Caco-2 (cell line): ENCODE measurements at regions not wholly inside any gene's neighbourhood (a gene's known extent, or its start where the extent isn't known, plus 50 kb on each side); places are given as distances from the start of the nearest gene placed in this dataset.

Experiments used
- BruUV-seq: library from RNA; stranded (reverse); fragments of 400-500 nt; replicated peaks from 2 replicates; lab custom pipeline; 2021; lab: Mats Ljungman, UMichigan
- CTCF ChIA-PET: fragments of 300-600 bp; sonication (Branson Sonifier 250); formaldehyde crosslinking; loops from one replicate; lab custom pipeline; 2022; ENCODE audit warnings: antibody characterized with exemption; lab: Charles Lee
- POLR2A ChIA-PET: fragments of 300-600 bp; sonication (Branson Sonifier 250); formaldehyde crosslinking; loops from one replicate; lab custom pipeline; 2022; ENCODE audit warnings: antibody characterized with exemption; lab: Charles Lee
- DNase-seq, 2 experiments: peaks; one replicate each; pipeline versions ENCODE4 v3.0.0 to v3.0.0-alpha.2; 2020 to 2022
- H3K27me3 ChIP-seq: replicated peaks from 2 replicates; pipeline ENCODE4 v1.6.0; 2011; ENCODE audit warnings: low read length; ENCODE audit not compliant: control insufficient read depth, insufficient read depth
- H3K36me3 ChIP-seq: 2 replicates; pipeline ENCODE4 v1.5.1; 2011; ENCODE audit warnings: low read length; ENCODE audit not compliant: control insufficient read depth, insufficient read depth
- H3K4me1 ChIP-seq: fragments of 250-450 bp; sonication (Bioruptor Pico); 2 replicates; pipeline ENCODE4 v1.5.1; 2020; ENCODE audit warnings: mild to moderate bottlenecking
- H3K4me3 ChIP-seq: 2 replicates; pipeline ENCODE4 v1.5.1; 2011; ENCODE audit warnings: low read depth, mild to moderate bottlenecking, control low read depth, low read length
- H3K9me3 ChIP-seq: fragments of 250-450 bp; sonication (Bioruptor Pico); 2 replicates; pipeline ENCODE4 v1.5.1; 2020; ENCODE audit warnings: mild to moderate bottlenecking, moderate library complexity
- H3K27ac Mint-ChIP-seq: one replicate; pipeline ENCODE4 v1.8.0; 2022; ENCODE audit warnings: mixed read lengths; ENCODE audit not compliant: unreplicated experiment
- H3K27me3 Mint-ChIP-seq: one replicate; pipeline ENCODE4 v1.8.0; 2022; ENCODE audit warnings: mixed read lengths; ENCODE audit not compliant: insufficient read depth, unreplicated experiment
- H3K36me3 Mint-ChIP-seq: one replicate; pipeline ENCODE4 v1.8.0; 2022; ENCODE audit warnings: mild to moderate bottlenecking, mixed read lengths; ENCODE audit not compliant: insufficient read depth, unreplicated experiment
- H3K4me1 Mint-ChIP-seq: one replicate; pipeline ENCODE4 v1.8.0; 2022; ENCODE audit warnings: low read depth, mixed read lengths; ENCODE audit not compliant: unreplicated experiment
- H3K4me3 Mint-ChIP-seq: one replicate; pipeline ENCODE4 v1.8.0; 2022; ENCODE audit warnings: mild to moderate bottlenecking, moderate library complexity, mixed read lengths; ENCODE audit not compliant: unreplicated experiment
- H3K9me3 Mint-ChIP-seq: one replicate; pipeline ENCODE4 v1.8.0; 2022; ENCODE audit warnings: mixed read lengths; ENCODE audit not compliant: unreplicated experiment
- intact Hi-C: fragments of 100-400 bp; cut with micrococcal nuclease; formaldehyde crosslinking; loops from one replicate; pipeline ENCODE4 v1.10.0; 2022; ENCODE audit not compliant: unreplicated experiment
- TF ChIP-seq, protein P1 (sequence below), 2 experiments: fragments of 200-600 bp in 1 of 2; IDR thresholded peaks; 1 replicate in 1 of 2; 2 replicates in 1 of 2; pipeline versions ENCODE4 v1.5.1 to v1.8.0; 2011 to 2022; ENCODE audit warnings: antibody characterized with exemption in 1 of 2, control low read depth in 1 of 2, inconsistent platforms in 1 of 2, low read depth in 1 of 2, low read length in 1 of 2, mild to moderate bottlenecking in 1 of 2, moderate library complexity in 1 of 2; ENCODE audit not compliant: insufficient read depth in 1 of 2, severe bottlenecking in 1 of 2, unreplicated experiment in 1 of 2

DNA sequence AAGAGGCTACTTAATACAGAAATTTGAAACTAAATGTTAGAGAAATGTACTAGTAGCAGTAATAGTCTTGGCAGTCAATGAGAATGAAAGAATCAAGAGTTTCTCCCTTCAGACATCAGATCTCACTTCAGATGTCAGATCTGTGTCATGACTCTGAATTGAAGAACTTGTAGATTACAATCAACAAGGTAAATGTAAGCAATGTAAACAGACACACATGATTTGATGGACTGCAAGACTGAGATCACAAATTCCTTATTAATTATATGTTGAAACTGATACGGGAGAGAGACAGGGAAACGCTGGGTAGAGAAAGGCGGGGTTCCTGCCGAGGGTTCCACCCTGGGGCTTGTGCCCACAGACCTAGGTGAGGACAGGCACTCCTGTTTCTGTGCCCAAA is 65.5 kb upstream of the HHIP start:
- ChIA-PET CTCF (no interaction called here), POLR2A (no interaction called here)
- H3K9me3 ChIP-seq = no peaks in the 10 kb centered on the region
- H3K27me3 ChIP-seq = no peaks in the 10 kb centered on the region
- TF ChIP-seq, protein P1, sequence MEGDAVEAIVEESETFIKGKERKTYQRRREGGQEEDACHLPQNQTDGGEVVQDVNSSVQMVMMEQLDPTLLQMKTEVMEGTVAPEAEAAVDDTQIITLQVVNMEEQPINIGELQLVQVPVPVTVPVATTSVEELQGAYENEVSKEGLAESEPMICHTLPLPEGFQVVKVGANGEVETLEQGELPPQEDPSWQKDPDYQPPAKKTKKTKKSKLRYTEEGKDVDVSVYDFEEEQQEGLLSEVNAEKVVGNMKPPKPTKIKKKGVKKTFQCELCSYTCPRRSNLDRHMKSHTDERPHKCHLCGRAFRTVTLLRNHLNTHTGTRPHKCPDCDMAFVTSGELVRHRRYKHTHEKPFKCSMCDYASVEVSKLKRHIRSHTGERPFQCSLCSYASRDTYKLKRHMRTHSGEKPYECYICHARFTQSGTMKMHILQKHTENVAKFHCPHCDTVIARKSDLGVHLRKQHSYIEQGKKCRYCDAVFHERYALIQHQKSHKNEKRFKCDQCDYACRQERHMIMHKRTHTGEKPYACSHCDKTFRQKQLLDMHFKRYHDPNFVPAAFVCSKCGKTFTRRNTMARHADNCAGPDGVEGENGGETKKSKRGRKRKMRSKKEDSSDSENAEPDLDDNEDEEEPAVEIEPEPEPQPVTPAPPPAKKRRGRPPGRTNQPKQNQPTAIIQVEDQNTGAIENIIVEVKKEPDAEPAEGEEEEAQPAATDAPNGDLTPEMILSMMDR (IDR thresholded peaks at IDR 0.05; ENCODE audit: insufficient read depth in 1 of 2, low read depth in 1 of 2, low read length in 1 of 2, severe bottlenecking in 1 of 2, unreplicated experiment in 1 of 2) = no peak
- no peak overlapping the region for H3K27ac Mint-ChIP-seq
- no TSS peak for BruUV-seq
- no peaks in the 10 kb centered on the region for H3K27me3 Mint-ChIP-seq
- DNase-seq = no peak
- no peaks in the 10 kb centered on the region for H3K36me3 ChIP-seq
- H3K4me3 Mint-ChIP-seq = no peak overlapping the region
- no peak overlapping the region for H3K4me3 ChIP-seq
- H3K4me1 Mint-ChIP-seq = no peaks in the 10 kb centered on the region
- no peaks in the 10 kb centered on the region for H3K4me1 ChIP-seq
- no peaks in the 10 kb centered on the region for H3K36me3 Mint-ChIP-seq
- intact Hi-C loops = no loop called here
- H3K9me3 Mint-ChIP-seq = no peaks in the 10 kb centered on the region

DNA sequence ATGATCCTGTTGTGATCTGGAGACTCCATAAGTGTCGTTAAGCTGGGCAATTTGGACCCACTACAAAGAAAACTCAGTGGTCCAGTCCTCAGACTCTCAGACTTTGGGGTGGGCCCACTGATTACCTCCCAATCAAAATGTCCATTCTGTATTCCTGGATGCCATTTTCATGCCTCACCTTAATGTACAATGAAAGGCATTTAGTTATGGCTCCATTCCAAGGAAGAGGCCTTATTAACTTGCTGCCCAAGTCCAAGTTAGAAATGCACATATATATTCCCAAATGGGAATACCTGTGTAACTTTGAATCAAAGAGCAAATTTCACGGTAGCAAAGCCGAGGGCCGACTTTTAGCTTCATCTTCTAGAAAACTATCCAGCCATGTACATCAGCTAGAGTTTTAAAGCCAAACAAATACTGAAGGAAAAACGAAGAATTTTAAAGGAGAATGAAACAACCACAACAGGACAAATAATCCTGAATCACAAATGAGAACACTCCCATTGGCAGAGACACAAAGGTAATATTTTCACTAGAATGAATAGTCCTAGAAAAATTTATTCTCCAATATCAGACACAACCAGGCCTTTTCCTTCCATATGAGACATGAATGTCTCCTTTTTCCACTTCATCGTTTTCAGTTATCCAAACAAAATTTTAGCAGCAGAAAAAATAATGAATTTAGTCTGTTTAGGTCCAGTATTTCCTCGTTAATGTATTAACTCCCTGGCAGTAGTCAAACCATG is 63.7 kb upstream of the HHIP start:
- intact Hi-C loops = no loop called here
- H3K36me3 ChIP-seq = no peaks in the 10 kb centered on the region
- no peaks in the 10 kb centered on the region for H3K9me3 ChIP-seq
- CTCF ChIA-PET = no interaction called here
- TF ChIP-seq, protein P1 (IDR thresholded peaks at IDR 0.05; ENCODE audit: insufficient read depth in 1 of 2, low read depth in 1 of 2, low read length in 1 of 2, severe bottlenecking in 1 of 2, unreplicated experiment in 1 of 2) = no peak
- H3K27me3 ChIP-seq = no peaks in the 10 kb centered on the region
- DNase-seq = no peak
- no peaks in the 10 kb centered on the region for H3K4me1 ChIP-seq
- Mint-ChIP-seq H3K4me1 (no peaks in the 10 kb centered on the region), H3K27me3 (no peaks in the 10 kb centered on the region), H3K9me3 (peaks cover 2% of the 10 kb centered on the region), H3K27ac (no peak overlapping the region), H3K36me3 (no peaks in the 10 kb centered on the region), H3K4me3 (no peak overlapping the region)
- POLR2A ChIA-PET = no interaction called here
- H3K4me3 ChIP-seq = no peak overlapping the region
- no TSS peak for BruUV-seq

- H3K27me3 Mint-ChIP-seq = no peaks in the 10 kb centered on the region
- Histone ChIP-seq H3K4me3 (no peak overlapping the region), H3K36me3 (no peaks in the 10 kb centered on the region), H3K9me3 (no peaks in the 10 kb centered on the region), H3K27me3 (no peaks in the 10 kb centered on the region), H3K4me1 (no peaks in the 10 kb centered on the region)
- TF ChIP-seq, protein P1 (IDR thresholded peaks at IDR 0.05; ENCODE audit: insufficient read depth in 1 of 2, low read depth in 1 of 2, low read length in 1 of 2, severe bottlenecking in 1 of 2, unreplicated experiment in 1 of 2) = no peak
- H3K4me3 Mint-ChIP-seq = no peak overlapping the region
- no peaks in the 10 kb centered on the region for H3K36me3 Mint-ChIP-seq
- DNase-seq = no peak
- no peak overlapping the region for H3K27ac Mint-ChIP-seq
- POLR2A ChIA-PET = no interaction called here
- CTCF ChIA-PET = no interaction called here
- no peaks in the 10 kb centered on the region for H3K4me1 Mint-ChIP-seq
- intact Hi-C loops = no loop called here
- no TSS peak for BruUV-seq
- H3K9me3 Mint-ChIP-seq = peaks cover 9% of the 10 kb centered on the region
These were observed 63.0 kb upstream of the HHIP start for GRCh38 chr4:144582975-144583374.
